Natural killer cell treated with Interleukin-12 subunit alpha and Interleukin-12 subunit beta and Interleukin-15 and Interleukin-18, amount 100 ng/mL, for 72 hours (primary cell): ENCODE measurements at regions not wholly inside any gene's neighbourhood (a gene's known extent, or its start where the extent isn't known, plus 50 kb on each side); places are given as distances from the start of the nearest gene placed in this dataset.

ENCODE experiments used
- ATAC-seq, 2 donors: fragments of 150-1000 bp; cut with Tn5 transposase in 1 of 2; sonication (Bioruptor Pico), chemical (Tn5 transposase) in 1 of 2; 2 replicates each; pipeline ENCODE4 v1.10.0; 2021
- DNase-seq: peaks from one replicate; pipeline ENCODE4 v3.0.0; 2022; ENCODE audit warnings: low spot score
- H3K27ac Mint-ChIP-seq, 2 donors: 1 replicate in 1 of 2; 2 replicates in 1 of 2; pipeline ENCODE4 v1.8.0; 2022; ENCODE audit warnings: mixed read lengths in 2 of 2, mild to moderate bottlenecking in 1 of 2, moderate library complexity in 1 of 2
- H3K27me3 Mint-ChIP-seq, 2 donors: 1 replicate in 1 of 2; 2 replicates in 1 of 2; pipeline ENCODE4 v1.8.0; 2022; ENCODE audit warnings: mixed read lengths in 2 of 2
- H3K36me3 Mint-ChIP-seq: one replicate; pipeline ENCODE4 v1.8.0; 2022; ENCODE audit warnings: mixed read lengths
- H3K4me1 Mint-ChIP-seq, 2 donors: 1 replicate in 1 of 2; 2 replicates in 1 of 2; pipeline ENCODE4 v1.8.0; 2022; ENCODE audit warnings: low read depth in 2 of 2, mixed read lengths in 2 of 2, mild to moderate bottlenecking in 1 of 2
- H3K4me3 Mint-ChIP-seq: one replicate; pipeline ENCODE4 v1.8.0; 2022; ENCODE audit warnings: mixed read lengths
- H3K9me3 Mint-ChIP-seq: 2 replicates; pipeline ENCODE4 v1.8.0; 2022; ENCODE audit warnings: mixed read lengths

- H3K9me3 Mint-ChIP-seq = no peaks in the 10 kb centered on the region
- H3K27ac Mint-ChIP-seq = peak overlapping the region in 1 of 2 donors; percentile 62
- DNase-seq (no peak), ATAC-seq (peak in 1 of 2 donors; percentile 24)
- no peaks in the 10 kb centered on the region for H3K4me1 Mint-ChIP-seq
- H3K4me3 Mint-ChIP-seq = no peak overlapping the region
- peaks cover 6 to 17% of the 10 kb centered on the region in 2 donors for H3K27me3 Mint-ChIP-seq
- H3K36me3 Mint-ChIP-seq = no peaks in the 10 kb centered on the region
These were observed 165.8 kb downstream of the GADD45G start for GRCh38 chr9:89770531-89771174.

GRCh38 chr9:89771205-89771604 lies 166.4 kb downstream of the GADD45G start:
- H3K4me3 Mint-ChIP-seq = no peak overlapping the region

GRCh38 chr9:89773170-89773569 lies 168.4 kb downstream of the GADD45G start:
- H3K27me3 Mint-ChIP-seq = peaks cover 1 to 7% of the 10 kb centered on the region in 2 donors
- no peaks in the 10 kb centered on the region for H3K9me3 Mint-ChIP-seq
- H3K27ac Mint-ChIP-seq = no peak overlapping the region
- DNase-seq (no peak), ATAC-seq (no peak)
- H3K4me1 Mint-ChIP-seq = peaks cover 0 to 4% of the 10 kb centered on the region in 2 donors
- no peak overlapping the region for H3K4me3 Mint-ChIP-seq
- H3K36me3 Mint-ChIP-seq = no peaks in the 10 kb centered on the region

More at GRCh38 chr9:89771205-89771604, 166.4 kb downstream of the GADD45G start:
- H3K4me1 Mint-ChIP-seq = no peaks in the 10 kb centered on the region
- H3K36me3 Mint-ChIP-seq = no peaks in the 10 kb centered on the region
- ATAC-seq = peak in 1 of 2 donors; percentile 4
- H3K9me3 Mint-ChIP-seq = no peaks in the 10 kb centered on the region
- H3K27me3 Mint-ChIP-seq = peaks cover 6 to 17% of the 10 kb centered on the region in 2 donors
- DNase-seq = no peak
- peak overlapping the region in 1 of 2 donors; percentile 62 for H3K27ac Mint-ChIP-seq

- H3K9me3 Mint-ChIP-seq = no peaks in the 10 kb centered on the region
- peaks cover 9% of the 10 kb centered on the region in 2 donors for H3K27me3 Mint-ChIP-seq
- H3K4me3 Mint-ChIP-seq = no peak overlapping the region
- ATAC-seq (no peak), DNase-seq (no peak)
- H3K36me3 Mint-ChIP-seq = no peaks in the 10 kb centered on the region
- H3K4me1 Mint-ChIP-seq = peaks cover 0 to 4% of the 10 kb centered on the region in 2 donors
- H3K27ac Mint-ChIP-seq = no peak overlapping the region
These were observed 170.1 kb downstream of the GADD45G start for GRCh38 chr9:89774858-89775370.

GRCh38 chr9:89775641-89776040 lies 170.8 kb downstream of the GADD45G start:
- Mint-ChIP-seq H3K27ac (no peak overlapping the region), H3K4me3 (no peak overlapping the region), H3K36me3 (no peaks in the 10 kb centered on the region), H3K27me3 (peaks cover 9% of the 10 kb centered on the region in 2 donors), H3K4me1 (peaks cover 0 to 4% of the 10 kb centered on the region in 2 donors), H3K9me3 (no peaks in the 10 kb centered on the region)
- ATAC-seq (no peak), DNase-seq (no peak)

- Mint-ChIP-seq H3K36me3 (no peaks in the 10 kb centered on the region), H3K27ac (no peak overlapping the region), H3K4me3 (no peak overlapping the region), H3K9me3 (no peaks in the 10 kb centered on the region), H3K27me3 (peaks cover 9% of the 10 kb centered on the region in 2 donors), H3K4me1 (peaks cover 0 to 8% of the 10 kb centered on the region in 2 donors)
- DNase-seq = no peak
- ATAC-seq = no peak
These were observed 172.1 kb downstream of the GADD45G start for GRCh38 chr9:89776795-89777525.

GRCh38 chr9:89777544-89777943 lies 172.7 kb downstream of the GADD45G start:
- H3K27ac Mint-ChIP-seq = no peak overlapping the region
- no peak overlapping the region for H3K4me3 Mint-ChIP-seq

GRCh38 chr9:89778100-89779090 lies 173.6 kb downstream of the GADD45G start:
- ATAC-seq (no peak), DNase-seq (no peak)
- Mint-ChIP-seq H3K36me3 (no peaks in the 10 kb centered on the region), H3K27me3 (peaks cover 9% of the 10 kb centered on the region in 2 donors), H3K4me1 (peaks cover 0 to 14% of the 10 kb centered on the region in 2 donors), H3K27ac (peak overlapping the region in 1 of 2 donors; percentile 45), H3K4me3 (no peak overlapping the region), H3K9me3 (no peaks in the 10 kb centered on the region)

More at GRCh38 chr9:89777544-89777943, 172.7 kb downstream of the GADD45G start:
- DNase-seq (no peak), ATAC-seq (peak in 1 of 2 donors; percentile 19)
- Mint-ChIP-seq H3K9me3 (no peaks in the 10 kb centered on the region), H3K27me3 (peaks cover 9% of the 10 kb centered on the region in 2 donors), H3K4me1 (peaks cover 0 to 13% of the 10 kb centered on the region in 2 donors), H3K36me3 (no peaks in the 10 kb centered on the region)

- H3K4me3 Mint-ChIP-seq = no peak overlapping the region
- no peaks in the 10 kb centered on the region for H3K36me3 Mint-ChIP-seq
- ATAC-seq (no peak), DNase-seq (no peak)
- H3K27me3 Mint-ChIP-seq = peaks cover 10 to 15% of the 10 kb centered on the region in 2 donors
- no peak overlapping the region for H3K27ac Mint-ChIP-seq
- H3K9me3 Mint-ChIP-seq = no peaks in the 10 kb centered on the region
- peaks cover 0 to 14% of the 10 kb centered on the region in 2 donors for H3K4me1 Mint-ChIP-seq
These were observed 174.8 kb downstream of the GADD45G start for GRCh38 chr9:89779405-89780203.

GRCh38 chr9:89780959-89781358 lies 176.1 kb downstream of the GADD45G start:
- H3K4me3 Mint-ChIP-seq = no peak overlapping the region
- no peak for ATAC-seq
- peaks cover 17 to 26% of the 10 kb centered on the region in 2 donors for H3K27me3 Mint-ChIP-seq
- H3K4me1 Mint-ChIP-seq = peaks cover 0 to 14% of the 10 kb centered on the region in 2 donors
- no peak for DNase-seq
- no peaks in the 10 kb centered on the region for H3K36me3 Mint-ChIP-seq
- H3K9me3 Mint-ChIP-seq = no peaks in the 10 kb centered on the region
- peak overlapping the region in 1 of 2 donors; percentile 45 for H3K27ac Mint-ChIP-seq

- peak in 1 of 2 donors; percentile 67 for ATAC-seq
These were observed 177.2 kb downstream of the GADD45G start for GRCh38 chr9:89781838-89782540.

GRCh38 chr9:89786655-89787054 lies 181.8 kb downstream of the GADD45G start:
- Mint-ChIP-seq H3K27me3 (peaks cover 25 to 55% of the 10 kb centered on the region in 2 donors), H3K4me1 (peaks cover 0 to 9% of the 10 kb centered on the region in 2 donors), H3K27ac (no peak overlapping the region), H3K9me3 (no peaks in the 10 kb centered on the region), H3K4me3 (no peak overlapping the region), H3K36me3 (no peaks in the 10 kb centered on the region)
- no peak for DNase-seq
- ATAC-seq = no peak

More at GRCh38 chr9:89781838-89782540, 177.2 kb downstream of the GADD45G start:
- Mint-ChIP-seq H3K9me3 (no peaks in the 10 kb centered on the region), H3K4me1 (peaks cover 0 to 14% of the 10 kb centered on the region in 2 donors), H3K4me3 (no peak overlapping the region), H3K27ac (peak overlapping the region in 1 of 2 donors; percentile 45), H3K36me3 (no peaks in the 10 kb centered on the region), H3K27me3 (peaks cover 24 to 36% of the 10 kb centered on the region in 2 donors)
- no peak for DNase-seq
